Head of caudate nucleus (tissue), 42 donors: ENCODE measurements at regions not wholly inside any gene's neighbourhood (a gene's known extent, or its start where the extent isn't known, plus 50 kb on each side); places are given as distances from the start of the nearest gene placed in this dataset.

ENCODE experiments used
- DNase-seq, 42 donors: peaks; one replicate each; pipeline versions ENCODE4 v3.0.0 to v3.0.0-alpha.2; 2020 to 2021; ENCODE audit warnings: mixed read lengths in 7 of 42
- intact Hi-C: fragments of 100-400 bp; cut with DNase I; formaldehyde crosslinking; loops from one replicate; pipeline ENCODE4 v1.15.0; 2022

DNA sequence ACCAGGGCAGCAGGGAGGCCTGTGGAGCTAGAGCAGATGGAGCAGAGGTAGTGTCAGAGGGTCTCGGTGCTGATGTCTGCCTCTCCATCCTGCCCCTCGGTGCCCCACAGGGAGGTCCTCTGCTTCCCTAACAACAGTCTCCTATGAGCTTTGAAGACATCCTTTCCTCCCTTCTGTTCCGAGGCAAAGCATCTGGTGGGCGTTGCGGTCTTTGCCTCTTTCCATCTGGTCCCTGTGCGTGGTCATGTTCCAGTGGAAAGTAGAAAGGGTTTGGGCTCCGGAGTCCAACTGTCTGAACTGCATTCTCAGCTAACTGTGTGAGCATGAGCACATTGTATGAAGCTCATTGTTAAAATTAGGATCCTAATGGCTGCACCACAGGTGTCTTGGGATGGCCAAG, 370.6 kb downstream of the AACS start:
- DNase-seq = no peak
- intact Hi-C loops = no loop called here

DNA sequence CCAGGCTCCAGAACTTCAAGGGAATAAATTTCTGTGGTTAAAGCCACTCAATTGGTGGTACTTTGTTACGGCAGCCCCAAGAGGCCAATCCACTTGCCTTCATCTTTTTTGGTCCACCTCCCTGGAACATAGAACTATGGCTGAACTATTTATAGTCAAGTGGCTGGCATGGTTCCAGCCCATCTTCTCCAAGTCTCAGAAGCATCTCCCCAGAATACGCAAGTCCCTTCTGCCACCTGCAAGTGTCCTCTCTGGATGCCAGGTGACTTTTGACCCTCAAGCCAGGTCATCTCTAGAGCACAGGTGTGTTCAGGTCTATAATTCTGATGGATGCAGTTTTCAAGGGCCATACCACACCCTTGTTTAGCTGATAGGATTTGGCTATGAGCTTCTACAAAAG, 371.5 kb downstream of the AACS start:
- no peak for DNase-seq
- intact Hi-C loops = no loop called here

DNA sequence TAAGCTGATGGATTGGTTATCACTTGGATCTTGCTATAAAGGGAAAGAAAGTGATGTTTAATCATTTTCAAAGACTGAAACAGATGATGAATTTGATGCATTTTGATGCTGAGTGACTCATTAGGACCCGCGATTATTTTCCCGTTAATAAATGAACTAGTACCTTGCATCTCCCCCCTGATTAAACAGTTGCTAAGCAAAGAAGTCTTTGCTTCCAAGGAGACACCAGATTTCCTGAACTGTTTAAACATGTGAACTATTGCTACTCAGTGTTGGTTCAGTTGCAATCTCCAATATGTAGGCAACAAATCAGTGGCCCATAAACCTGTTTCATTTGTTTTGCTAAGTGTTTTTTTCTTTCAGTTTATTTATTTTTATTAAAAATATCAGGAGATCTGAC, 375.2 kb downstream of the AACS start:
- no peak for DNase-seq
- intact Hi-C loops = no loop called here

DNA sequence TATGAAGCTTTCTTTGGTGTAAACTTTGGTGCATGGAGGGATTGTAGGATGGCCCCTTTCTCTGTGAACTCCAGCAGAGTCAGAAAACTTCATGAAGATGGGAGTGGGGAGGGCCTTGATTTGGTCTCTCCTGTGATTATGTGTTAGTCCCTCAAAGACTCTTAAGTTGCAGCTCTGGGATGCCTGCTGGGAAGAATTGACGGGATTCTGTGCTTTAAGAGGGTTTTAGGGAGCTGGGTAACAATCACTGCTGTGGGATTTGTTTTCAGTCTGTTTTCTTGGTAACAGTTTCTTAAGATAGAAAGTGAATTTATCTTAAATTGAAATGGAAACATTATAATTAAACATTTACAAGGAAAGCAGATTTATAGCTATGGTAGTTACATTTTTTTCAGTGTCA, 378.1 kb downstream of the AACS start:
- intact Hi-C loops = no loop called here
- DNase-seq = no peak

DNA sequence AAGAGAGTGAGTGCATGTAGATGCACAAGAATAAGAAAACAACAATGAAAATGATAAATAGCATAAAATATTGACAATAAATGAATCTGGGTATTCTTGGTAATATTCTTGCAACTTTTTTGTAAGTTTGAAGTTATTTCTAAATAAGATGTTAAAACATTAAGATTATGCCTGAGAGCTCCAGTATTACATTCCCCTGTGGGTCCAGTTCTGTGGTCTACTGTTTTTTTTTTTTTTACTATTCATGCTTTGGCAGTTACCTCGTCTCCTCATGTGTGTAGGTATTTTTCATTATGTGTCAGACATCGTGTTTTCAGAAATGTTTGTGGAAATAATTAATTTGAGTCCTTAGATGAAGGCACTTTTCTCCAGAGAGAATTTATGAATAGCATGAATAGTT, 386.2 kb downstream of the AACS start:
- no peak for DNase-seq
- intact Hi-C loops = loop anchor here (5.0 kb wide), 1 partner anchor 76 kb away; no protein-coding TSS in a partner anchor

DNA sequence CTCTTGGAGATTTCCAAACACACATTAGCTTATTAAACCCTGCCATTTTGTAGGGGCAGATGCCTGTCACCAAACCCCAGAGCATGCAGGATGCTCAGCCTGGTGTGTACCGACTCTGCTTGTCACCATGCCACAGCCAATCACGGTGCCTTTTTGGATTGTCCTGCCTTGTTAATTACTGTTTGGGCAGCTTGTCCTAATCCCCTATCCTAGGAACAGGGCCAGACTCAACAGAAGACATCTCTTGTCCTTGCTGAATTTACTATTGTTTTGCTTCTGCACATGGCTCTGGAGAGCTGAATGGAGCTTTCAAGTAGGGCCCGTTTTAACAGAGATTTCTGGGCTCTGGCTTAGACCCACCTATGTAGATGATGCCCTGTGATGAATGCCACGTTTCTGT, 388.5 kb downstream of the AACS start:
- peak; percentile 54 to 96 (median 88) for DNase-seq

DNA sequence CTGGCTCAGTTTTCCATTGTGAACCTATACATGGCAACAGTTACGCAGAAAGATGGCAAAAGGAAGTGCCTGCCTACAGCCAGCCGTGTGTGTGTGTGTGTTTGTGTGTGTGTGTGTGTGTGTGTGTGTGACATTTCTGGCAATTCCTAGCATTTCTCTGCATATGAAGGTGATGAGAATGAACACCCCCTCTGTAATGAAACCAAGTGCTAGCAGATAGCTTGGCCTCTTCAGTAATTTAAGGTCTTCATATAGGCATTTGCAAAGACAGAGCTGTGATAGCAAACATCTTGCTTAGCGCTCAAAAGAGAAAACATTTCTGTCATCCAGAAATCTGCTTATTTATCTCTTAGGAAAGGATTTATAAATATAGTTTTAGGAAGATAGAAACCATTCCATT, 389.1 kb downstream of the AACS start:
- intact Hi-C loops = loop anchor here (5.0 kb wide), 1 partner anchor 73 kb away; no protein-coding TSS in a partner anchor
- DNase-seq = peak in 2 of 42 donors; percentile 17 to 25

More for the DNA sequence above, 388.5 kb downstream of the AACS start:
- intact Hi-C loops = loop anchor here (5.0 kb wide), 1 partner anchor 74 kb away; no protein-coding TSS in a partner anchor

DNA sequence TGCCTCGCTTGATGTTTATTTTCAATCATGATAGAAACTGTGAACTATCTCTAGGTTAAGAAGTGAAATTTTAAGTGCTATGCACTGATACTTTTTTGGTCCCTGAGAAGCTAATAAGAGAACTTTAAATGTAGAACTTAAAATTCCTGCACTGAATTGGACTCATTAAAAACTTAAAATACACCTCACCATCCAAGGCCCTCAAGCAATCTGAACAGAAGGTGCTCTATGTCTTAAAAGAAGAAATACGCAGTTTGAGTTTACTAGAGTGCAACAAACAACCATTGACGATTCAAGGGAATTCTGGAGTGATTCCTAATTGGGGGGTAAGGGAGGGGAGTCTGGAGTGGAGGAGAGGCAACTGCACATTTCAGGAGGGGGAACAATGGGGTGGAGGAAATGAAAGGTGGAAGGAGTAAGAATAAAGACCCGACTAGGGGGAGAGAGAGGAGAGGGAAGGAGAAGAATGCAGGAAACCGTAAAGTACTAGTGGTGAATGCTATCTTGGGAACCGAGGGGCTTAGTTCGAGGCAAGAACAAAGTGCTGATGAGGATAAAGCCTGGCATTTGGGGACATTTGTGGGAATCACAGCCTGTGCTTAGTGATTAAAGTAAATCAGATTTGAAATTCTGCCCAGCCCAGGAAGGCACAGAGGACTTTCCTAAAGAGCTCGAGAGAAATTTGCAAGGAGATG, 389.7 kb downstream of the AACS start:
- peak in 4 of 42 donors; percentile 22 to 47 (median 34) for DNase-seq

DNA sequence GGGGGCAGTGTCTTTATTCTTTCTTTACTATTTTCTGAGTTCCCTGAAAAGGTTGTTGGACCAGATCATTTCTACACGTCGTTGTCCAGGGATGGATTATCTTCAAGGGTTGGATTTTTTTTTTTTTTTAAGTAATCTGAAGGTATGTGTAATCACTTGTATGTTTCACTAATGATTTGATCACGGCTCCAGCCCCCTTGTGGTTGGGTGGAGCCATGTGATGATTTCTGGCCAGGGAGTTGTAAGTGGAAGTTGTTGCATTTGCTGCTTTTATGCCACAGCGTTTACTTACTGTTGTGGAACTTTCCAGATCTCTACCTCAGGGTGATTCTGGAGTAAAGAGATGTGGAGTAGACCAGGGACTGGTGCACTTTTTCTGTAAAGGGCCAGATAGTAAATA, 390.3 kb downstream of the AACS start:
- peak in 8 of 42 donors; percentile 16 to 64 (median 34) for DNase-seq
- intact Hi-C loops = no loop called here

More for the DNA sequence above, 389.7 kb downstream of the AACS start:
- intact Hi-C loops = loop anchor here (5.0 kb wide), 1 partner anchor 72 kb away; no protein-coding TSS in a partner anchor

DNA sequence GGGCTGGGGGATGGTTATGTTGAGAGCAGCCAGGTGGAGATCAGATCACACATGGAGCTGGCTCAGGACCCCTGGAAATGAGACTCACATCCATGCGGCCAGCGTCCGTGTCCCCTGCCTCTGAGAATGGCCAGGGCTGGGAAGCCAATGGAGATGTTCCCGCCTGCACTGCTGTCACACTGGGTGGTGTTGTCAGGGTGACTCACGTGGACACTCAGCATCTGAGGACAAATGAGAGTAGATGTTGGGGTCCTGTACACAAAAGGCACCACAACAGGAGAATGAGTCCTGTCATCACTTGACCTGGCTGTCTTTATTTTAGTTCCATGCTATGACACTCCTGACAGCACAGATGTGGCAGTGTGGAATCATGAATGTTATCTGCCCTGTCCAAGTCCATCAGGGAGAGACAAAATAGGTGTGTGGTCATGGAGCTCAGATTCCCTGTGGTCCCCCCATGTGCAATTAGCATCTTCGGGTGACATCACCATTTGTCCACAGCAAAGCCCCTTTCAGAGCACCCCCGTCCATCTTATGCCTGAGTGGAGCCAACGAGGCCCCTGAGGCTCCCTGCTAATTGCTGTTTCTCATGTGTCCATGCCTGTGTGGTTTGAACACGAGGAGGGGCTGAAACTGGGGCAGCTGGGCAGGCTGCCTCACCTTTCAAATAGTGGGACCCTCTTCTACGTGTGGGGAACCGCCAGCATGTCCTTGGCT, 393.5 kb downstream of the AACS start:
- DNase-seq = no peak
- intact Hi-C loops = no loop called here

DNA sequence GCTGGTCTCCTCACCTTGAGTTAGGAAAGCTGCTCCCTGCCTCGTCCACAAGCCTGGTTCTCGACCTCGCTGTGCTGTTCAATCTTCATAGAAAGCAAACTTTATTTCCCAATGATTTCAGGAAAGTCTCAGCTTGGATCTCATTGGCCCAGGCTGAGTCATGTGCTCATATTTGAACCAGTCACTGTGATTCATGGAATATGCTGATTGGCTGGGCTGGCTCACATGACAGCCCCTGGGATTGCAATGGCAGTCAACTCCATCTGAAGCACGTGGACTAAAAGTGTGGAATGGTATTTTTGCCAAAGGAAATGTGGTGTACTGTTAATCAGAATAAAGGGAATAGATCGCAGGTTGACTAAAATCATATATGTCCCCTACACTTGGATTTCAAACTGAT, 396.6 kb downstream of the AACS start:
- intact Hi-C loops = no loop called here
- DNase-seq = no peak

DNA sequence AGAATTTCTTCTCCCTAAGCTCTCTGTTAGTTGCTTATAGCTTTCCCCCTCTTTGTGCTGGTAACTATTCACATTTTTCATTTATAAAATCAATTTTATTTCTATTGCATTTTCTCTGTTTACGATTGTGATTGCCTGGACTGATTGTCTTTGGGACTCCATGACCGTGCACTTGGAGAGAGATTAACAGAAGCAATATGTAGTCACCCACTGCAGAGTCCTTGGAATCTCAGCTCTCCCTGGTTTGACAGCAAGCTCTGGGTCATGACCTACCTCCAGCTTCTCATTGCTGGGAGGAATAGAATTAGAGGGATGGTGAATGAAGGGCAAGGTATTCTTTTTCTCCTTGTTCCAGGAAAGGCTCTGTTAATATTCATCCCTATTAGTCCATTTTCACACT, 398.2 kb downstream of the AACS start:
- intact Hi-C loops = no loop called here
- DNase-seq = no peak

DNA sequence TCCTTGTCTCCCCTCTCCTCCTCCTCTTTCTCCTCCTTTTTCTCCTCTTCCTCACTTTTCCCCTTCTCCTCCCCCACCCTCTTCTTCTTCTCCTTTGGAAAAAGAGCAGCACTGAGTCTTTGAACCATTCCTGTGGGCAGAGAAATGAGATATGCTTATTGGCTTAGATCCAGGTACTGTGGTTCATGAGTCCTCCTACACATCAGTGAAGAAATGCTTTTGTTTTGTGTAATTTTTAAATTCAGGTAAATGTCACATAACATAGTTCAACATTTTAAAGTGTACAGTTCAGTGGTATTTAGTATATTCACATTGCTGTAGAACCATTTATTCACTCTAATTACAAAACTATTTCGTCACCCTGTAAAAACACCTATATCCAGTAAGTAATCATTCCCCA, 402.1 kb downstream of the AACS start:
- intact Hi-C loops = no loop called here
- no peak for DNase-seq

DNA sequence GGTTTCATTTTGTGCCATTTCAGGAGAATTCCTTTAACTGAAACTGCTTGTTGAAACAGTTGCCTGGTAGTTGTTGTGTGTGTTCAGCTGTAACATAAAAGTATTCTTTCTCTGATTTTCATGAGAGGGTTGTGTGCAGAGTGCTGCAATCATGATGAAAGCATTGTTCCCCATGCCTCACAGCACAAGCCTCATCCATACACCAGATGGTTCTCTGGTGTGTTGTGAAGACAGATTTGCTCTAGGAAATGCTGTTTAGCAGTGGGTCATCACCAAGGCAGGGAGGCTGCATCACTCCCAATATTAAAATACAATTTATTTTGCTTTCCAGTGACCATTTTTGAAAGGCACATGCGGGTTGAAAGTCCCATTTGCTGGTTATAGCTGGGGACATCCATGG, 404.4 kb downstream of the AACS start:
- no peak for DNase-seq
- intact Hi-C loops = no loop called here

DNA sequence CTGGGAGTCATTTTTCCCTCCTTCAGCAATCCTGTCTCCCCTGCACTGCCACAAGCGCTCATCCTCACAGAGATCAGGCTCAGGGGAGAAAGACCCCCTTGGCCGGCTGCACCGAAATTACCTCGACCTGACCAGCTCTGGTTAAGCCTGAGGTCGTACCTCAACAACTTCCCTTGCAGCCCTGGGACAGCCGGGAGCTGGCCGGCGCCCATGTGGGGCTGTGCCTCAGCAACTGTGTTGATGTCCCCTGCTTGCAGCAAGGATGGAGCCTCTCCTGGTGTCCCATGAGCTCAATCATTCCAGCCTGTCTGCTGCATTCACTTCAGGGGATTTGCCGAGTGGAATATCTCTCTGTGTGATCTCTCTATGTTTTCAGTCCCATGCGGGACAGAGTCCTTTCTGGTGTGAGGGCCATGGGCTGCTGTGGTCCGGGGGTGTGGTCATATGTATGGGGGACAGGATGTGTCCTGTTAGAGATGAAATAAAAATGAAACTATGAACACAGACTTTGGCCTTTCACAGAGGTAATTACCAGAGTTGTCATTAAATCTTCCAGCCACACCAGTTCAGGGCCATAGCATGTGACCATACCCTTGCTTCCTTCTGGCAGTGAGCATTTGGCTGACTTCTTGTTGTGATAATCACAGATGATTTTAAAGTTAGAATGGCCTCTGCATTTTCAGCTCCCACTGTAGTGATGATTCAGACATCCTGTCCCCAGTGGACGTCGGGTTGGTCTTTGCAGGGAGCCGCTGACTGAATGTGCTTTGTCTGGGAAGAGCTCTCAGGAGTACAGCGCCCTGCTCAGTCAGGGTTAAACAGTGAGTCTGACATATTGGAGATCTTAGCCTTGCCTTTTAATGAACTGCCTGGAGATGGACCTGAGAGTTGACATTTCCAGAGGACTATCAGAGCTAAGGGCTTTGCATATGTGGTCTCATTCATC, 405.9 kb downstream of the AACS start:
- no peak for DNase-seq
- intact Hi-C loops = no loop called here

DNA sequence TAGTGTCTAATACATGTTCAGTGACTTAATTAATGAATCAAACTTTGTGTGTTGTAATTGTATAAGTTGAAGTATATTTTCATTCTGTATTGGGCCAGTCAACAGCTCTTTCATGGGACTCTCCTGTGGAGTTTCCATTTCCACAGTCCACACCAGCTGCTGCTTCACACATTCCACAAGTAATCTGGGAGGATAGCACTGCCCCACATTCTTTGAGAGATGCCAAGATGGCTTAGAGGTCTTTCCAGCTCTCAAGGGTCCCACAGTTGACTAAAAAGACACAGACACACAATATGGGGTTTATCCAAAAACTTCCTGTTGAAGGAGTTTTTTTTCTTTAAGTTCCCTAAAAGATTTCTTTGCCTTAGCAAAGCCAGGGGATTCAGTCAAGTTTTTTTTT, 408.3 kb downstream of the AACS start:
- DNase-seq = no peak
- intact Hi-C loops = no loop called here

DNA sequence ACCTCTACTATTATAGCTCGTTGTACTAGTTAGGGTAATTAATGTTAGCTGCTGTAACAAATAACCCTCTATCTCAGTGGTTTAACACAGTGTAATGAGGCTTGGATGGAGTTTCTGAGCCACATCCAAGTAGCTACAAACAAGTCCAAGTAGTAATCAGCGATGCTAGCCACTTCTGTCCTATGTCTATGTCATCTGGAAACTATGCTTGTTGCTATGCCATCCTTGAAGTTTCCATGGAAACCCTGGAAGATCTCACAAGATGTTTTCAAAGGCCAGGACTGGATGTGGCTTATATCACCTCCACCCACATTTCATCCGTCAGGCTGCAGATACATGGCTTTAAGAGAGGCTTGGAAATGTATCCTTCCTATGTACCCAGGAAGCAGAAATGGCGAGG, 422.1 kb downstream of the AACS start:
- intact Hi-C loops = no loop called here
- no peak for DNase-seq

DNA sequence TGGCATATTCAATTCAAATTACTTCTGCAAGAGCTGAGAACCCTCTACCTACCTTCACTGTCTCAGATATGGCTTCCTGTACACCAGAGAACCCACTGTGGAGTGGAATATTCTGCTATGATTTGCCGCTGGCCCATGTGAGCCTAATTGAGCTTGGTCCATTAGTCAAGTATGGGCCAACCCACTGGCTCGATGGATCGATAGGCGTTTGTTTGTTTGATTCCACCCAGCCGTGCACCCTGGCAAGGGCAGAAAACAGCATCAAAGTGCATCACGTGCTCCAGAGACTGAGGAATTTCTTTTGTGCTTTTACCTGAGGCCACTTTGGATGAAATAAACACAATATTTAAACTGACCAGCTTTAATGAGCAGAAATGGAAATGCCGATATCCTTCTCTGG, 426.3 kb downstream of the AACS start:
- intact Hi-C loops = no loop called here

More for the DNA sequence above, 426.3 kb downstream of the AACS start:
- no peak for DNase-seq
